ENCODE measurements at regions not wholly inside any gene's neighbourhood (a gene's known extent, or its start where the extent isn't known, plus 50 kb on each side); places are given as distances from the start of the nearest gene placed in this dataset.

DNA sequence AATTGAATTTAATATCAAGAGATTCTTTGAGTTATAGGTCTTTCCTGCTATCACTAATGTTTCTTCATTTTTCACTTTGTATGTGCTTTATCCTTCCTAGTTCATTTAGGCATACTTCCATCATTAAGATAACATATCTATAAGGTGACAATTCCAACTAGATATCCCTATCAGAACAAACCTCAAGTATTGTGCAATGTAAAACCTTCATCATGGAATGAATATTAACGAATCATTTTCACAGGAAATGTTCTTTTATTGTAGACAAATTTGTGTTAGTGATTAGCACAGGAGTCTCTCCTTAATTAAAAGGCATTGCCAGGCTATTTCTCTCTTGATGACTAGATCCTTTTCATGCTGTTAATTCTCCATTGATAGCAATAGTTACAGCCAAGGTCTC is 236.5 kb upstream of the MME start:
- TF ChIP-seq POLR2A (IDR thresholded peaks at IDR 0.05) = no peak
- TF ChIP-seq, protein P1, sequence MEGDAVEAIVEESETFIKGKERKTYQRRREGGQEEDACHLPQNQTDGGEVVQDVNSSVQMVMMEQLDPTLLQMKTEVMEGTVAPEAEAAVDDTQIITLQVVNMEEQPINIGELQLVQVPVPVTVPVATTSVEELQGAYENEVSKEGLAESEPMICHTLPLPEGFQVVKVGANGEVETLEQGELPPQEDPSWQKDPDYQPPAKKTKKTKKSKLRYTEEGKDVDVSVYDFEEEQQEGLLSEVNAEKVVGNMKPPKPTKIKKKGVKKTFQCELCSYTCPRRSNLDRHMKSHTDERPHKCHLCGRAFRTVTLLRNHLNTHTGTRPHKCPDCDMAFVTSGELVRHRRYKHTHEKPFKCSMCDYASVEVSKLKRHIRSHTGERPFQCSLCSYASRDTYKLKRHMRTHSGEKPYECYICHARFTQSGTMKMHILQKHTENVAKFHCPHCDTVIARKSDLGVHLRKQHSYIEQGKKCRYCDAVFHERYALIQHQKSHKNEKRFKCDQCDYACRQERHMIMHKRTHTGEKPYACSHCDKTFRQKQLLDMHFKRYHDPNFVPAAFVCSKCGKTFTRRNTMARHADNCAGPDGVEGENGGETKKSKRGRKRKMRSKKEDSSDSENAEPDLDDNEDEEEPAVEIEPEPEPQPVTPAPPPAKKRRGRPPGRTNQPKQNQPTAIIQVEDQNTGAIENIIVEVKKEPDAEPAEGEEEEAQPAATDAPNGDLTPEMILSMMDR (IDR thresholded peaks at IDR 0.05) = no peak

All from thyroid gland (tissue), 4 donors.